ENCODE measurements at regions not wholly inside any gene's neighbourhood (a gene's known extent, or its start where the extent isn't known, plus 50 kb on each side); places are given as distances from the start of the nearest gene placed in this dataset.

DNA sequence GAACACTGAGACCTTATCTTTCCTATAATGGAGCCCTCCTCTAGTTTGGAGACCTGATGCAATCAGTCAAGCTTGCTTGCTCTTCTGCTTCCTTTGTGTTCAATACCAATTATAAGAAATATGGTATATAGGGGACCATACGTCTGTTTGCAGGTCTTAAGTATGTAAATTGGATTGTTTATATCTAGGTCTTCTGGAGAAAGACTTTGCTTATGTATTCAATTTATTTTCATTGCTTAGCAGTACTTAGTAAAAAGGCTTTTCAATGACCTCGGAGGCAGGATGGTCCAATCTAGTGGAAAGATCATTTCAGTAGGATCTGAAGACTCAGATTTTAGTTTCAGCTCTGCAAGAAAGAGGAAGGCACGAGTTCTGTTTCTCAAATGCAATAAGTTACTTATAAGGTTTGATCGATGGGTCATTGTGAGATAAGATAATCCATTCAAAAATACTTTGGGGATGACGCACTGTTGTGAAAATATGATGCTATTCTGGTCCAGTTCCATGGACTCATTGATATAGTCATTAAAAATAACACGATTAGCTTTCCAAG is 571.6 kb downstream of the SH2D4B start:
- H3K4me3 ChIP-seq (ENCODE audit: low read length), result no peak overlapping the region
- TF ChIP-seq, protein P1, sequence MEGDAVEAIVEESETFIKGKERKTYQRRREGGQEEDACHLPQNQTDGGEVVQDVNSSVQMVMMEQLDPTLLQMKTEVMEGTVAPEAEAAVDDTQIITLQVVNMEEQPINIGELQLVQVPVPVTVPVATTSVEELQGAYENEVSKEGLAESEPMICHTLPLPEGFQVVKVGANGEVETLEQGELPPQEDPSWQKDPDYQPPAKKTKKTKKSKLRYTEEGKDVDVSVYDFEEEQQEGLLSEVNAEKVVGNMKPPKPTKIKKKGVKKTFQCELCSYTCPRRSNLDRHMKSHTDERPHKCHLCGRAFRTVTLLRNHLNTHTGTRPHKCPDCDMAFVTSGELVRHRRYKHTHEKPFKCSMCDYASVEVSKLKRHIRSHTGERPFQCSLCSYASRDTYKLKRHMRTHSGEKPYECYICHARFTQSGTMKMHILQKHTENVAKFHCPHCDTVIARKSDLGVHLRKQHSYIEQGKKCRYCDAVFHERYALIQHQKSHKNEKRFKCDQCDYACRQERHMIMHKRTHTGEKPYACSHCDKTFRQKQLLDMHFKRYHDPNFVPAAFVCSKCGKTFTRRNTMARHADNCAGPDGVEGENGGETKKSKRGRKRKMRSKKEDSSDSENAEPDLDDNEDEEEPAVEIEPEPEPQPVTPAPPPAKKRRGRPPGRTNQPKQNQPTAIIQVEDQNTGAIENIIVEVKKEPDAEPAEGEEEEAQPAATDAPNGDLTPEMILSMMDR (conservative IDR thresholded peaks at IDR 0.05; ENCODE audit: low read length), result no peak
- no peak for DNase-seq (ENCODE audit: low read depth)

DNA sequence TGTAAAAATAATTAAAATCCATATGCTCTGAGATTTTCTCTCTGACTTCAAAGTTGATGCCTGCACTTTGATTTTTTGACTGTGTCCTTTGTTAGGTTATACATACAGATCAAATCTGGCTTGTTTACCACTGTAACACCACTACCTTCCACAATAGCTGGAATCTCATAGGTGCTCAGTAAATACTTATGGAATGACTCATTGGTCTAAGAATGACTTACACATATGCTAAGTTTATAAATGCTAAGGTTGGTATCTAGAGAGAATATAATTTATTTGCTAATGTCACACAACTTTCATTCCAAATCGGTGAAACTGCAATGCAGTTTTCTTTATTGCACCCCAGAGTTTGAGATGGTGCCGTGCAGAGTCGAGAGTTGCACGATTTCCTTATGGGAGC is 578.5 kb downstream of the SH2D4B start:
- no peak overlapping the region for H3K4me3 ChIP-seq (ENCODE audit: low read length)
- DNase-seq (ENCODE audit: low read depth), result no peak
- TF ChIP-seq, protein P1 (conservative IDR thresholded peaks at IDR 0.05; ENCODE audit: low read length), result no peak

DNA sequence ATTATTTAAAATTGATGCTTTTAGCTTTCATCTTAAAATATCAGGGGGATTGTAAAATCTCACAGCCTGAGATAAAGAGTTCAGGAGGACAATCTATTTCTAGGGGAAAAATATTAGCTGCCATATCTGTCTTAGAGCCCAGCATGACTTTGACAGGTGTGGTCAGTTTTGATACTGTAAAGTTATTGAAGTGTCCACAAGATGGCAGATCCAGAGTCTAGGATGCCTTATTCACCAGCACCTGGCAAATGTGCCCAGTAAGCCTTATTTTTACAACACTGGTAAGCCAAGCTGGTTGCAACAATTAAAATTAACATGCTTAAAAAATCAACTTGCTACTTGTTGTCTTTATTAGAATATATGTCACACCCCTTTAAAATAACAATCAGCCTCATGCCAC is 579.3 kb downstream of the SH2D4B start:
- no peak overlapping the region for H3K4me3 ChIP-seq (ENCODE audit: low read length)
- TF ChIP-seq, protein P1 (conservative IDR thresholded peaks at IDR 0.05; ENCODE audit: low read length), result no peak
- no peak for DNase-seq (ENCODE audit: low read depth)

DNA sequence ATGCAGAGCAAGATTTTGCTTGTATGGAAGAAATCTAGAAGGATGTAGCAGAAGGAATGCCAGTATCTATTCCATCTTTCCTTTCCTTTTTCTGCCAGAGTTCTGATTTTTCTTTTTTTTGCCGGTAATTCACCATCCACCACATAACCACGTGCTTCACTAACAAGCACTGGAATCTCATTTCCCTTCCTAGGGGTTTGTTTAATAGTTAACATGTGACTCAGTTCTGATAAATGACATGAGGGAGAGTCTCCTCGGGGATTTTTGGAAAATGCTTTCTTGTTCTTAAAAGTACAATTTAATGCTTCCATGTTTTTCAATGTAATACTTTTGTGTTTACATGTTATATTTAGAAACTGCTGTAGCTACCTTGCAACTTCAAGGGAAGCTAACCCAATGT is 590.2 kb downstream of the SH2D4B start:
- no peak for DNase-seq (ENCODE audit: low read depth)
- TF ChIP-seq, protein P1 (conservative IDR thresholded peaks at IDR 0.05; ENCODE audit: low read length), result no peak
- no peak overlapping the region for H3K4me3 ChIP-seq (ENCODE audit: low read length)

DNA sequence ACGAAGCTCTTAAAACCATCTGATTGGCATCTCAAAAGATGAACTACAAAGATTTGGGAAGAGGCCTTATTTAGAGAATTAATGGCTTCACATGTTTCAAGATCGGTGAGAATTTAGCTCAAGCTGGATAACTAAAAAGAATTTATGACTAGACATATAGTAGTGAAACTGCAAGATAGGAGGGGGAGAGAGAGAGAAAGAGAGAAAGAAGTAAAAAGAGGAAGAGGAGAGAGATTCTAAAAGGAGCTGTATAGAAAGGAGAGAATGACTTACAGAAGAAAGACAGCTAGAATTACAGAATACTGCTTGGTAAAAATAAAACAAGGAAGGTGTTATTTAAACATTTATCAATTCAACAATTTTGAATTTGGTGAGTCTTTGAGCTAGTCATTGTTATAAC is 592.3 kb downstream of the SH2D4B start:
- no peak for DNase-seq (ENCODE audit: low read depth)
- TF ChIP-seq, protein P1 (conservative IDR thresholded peaks at IDR 0.05; ENCODE audit: low read length), result no peak
- no peak overlapping the region for H3K4me3 ChIP-seq (ENCODE audit: low read length)

DNA sequence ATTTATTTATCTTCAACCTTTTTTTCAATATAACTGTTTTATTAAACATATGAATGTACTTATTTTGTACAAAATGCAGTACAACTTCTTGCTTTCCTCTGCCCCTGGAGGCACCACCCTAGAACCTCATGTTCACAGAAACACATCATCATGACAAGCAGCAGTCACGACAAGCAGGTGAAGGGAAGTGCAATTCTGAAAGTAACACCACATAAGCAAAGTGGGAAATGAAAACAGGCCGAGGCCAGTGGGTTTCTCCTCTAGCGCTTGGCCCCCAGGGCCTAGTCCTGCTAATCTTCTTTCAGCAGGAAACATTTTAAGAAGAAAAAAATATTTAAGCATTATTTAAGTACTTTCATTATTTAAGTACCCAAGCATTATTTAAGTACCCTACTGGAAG is 598.1 kb downstream of the SH2D4B start:
- H3K4me3 ChIP-seq (ENCODE audit: low read length), result no peak overlapping the region
- no peak for DNase-seq (ENCODE audit: low read depth)
- TF ChIP-seq, protein P1 (conservative IDR thresholded peaks at IDR 0.05; ENCODE audit: low read length), result no peak

DNA sequence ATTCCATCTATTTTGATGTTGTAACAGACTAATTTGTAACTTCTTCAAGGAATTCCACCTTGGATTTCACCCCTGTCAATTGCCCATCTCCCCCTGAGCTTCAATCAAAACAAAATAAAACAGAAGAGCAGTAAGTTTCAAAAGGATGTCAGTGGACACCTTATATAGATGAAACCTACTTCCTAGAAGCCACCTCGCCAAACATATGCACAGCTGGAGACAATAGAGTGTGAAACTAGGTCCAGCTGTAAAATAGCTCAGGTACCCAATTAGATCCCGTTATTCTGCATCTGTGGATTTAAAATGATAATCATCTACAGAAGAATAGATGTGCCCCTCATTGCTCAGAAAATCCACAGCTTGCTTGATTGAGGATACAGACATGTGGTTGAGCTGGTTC is 598.6 kb downstream of the SH2D4B start:
- H3K4me3 ChIP-seq (ENCODE audit: low read length), result no peak overlapping the region
- DNase-seq (ENCODE audit: low read depth), result no peak
- TF ChIP-seq, protein P1 (conservative IDR thresholded peaks at IDR 0.05; ENCODE audit: low read length), result no peak
